ENCODE measurements at regions not wholly inside any gene's neighbourhood (a gene's known extent, or its start where the extent isn't known, plus 50 kb on each side); places are given as distances from the start of the nearest gene placed in this dataset.
A peak's percentile ranks its signal among the peaks of the same experiment; 100 is the strongest.

DNA sequence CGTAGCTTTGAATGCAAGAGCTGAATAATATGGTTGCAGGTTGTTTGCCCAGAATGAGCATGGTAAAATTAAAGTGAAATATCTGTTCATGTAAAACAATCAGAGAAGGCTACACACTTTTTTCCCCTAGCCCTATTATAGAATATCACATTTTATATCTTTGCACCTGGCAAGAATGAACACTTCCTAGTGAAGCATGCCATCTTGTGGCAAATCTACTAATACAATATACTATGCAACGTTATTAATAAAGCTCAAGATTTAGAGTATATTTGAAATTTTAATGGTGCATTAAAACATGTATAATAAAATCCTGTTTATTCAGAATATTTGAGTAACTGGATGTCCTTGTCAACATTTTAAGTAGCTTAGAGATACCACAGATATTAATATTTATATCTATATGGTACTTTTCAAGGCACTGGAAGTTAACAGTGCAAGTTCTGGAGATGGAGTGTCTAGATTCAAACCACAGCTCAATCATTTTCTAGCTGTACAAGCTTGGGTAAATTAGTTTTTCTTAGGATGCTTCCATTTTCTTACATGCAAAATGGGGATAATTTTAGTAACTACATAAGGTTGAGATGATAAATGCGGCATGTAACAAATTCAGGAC lies 643.1 kb upstream of the SEMA3D start:
- peak; percentile 34 to 46 for TF ChIP-seq RAD21 (IDR thresholded peaks at IDR 0.05)
- TF ChIP-seq, protein P1, sequence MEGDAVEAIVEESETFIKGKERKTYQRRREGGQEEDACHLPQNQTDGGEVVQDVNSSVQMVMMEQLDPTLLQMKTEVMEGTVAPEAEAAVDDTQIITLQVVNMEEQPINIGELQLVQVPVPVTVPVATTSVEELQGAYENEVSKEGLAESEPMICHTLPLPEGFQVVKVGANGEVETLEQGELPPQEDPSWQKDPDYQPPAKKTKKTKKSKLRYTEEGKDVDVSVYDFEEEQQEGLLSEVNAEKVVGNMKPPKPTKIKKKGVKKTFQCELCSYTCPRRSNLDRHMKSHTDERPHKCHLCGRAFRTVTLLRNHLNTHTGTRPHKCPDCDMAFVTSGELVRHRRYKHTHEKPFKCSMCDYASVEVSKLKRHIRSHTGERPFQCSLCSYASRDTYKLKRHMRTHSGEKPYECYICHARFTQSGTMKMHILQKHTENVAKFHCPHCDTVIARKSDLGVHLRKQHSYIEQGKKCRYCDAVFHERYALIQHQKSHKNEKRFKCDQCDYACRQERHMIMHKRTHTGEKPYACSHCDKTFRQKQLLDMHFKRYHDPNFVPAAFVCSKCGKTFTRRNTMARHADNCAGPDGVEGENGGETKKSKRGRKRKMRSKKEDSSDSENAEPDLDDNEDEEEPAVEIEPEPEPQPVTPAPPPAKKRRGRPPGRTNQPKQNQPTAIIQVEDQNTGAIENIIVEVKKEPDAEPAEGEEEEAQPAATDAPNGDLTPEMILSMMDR (IDR thresholded peaks at IDR 0.05; ENCODE audit: low read depth, low read length, missing input control), result no peak
- no peak for TF ChIP-seq EGR1 (IDR thresholded peaks at IDR 0.05; ENCODE audit: low read depth in 2 of 2)
- TF ChIP-seq, protein P2, sequence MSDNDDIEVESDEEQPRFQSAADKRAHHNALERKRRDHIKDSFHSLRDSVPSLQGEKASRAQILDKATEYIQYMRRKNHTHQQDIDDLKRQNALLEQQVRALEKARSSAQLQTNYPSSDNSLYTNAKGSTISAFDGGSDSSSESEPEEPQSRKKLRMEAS (IDR thresholded peaks at IDR 0.05), result no peak
- no peak for TF ChIP-seq SP1 (IDR thresholded peaks at IDR 0.05)
- TF ChIP-seq, protein P3, sequence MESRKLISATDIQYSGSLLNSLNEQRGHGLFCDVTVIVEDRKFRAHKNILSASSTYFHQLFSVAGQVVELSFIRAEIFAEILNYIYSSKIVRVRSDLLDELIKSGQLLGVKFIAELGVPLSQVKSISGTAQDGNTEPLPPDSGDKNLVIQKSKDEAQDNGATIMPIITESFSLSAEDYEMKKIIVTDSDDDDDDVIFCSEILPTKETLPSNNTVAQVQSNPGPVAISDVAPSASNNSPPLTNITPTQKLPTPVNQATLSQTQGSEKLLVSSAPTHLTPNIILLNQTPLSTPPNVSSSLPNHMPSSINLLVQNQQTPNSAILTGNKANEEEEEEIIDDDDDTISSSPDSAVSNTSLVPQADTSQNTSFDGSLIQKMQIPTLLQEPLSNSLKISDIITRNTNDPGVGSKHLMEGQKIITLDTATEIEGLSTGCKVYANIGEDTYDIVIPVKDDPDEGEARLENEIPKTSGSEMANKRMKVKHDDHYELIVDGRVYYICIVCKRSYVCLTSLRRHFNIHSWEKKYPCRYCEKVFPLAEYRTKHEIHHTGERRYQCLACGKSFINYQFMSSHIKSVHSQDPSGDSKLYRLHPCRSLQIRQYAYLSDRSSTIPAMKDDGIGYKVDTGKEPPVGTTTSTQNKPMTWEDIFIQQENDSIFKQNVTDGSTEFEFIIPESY (IDR thresholded peaks at IDR 0.05), result no peak
- no peak for TF ChIP-seq GABPA (IDR thresholded peaks at IDR 0.05 in 1 of 2, conservative IDR thresholded peaks at IDR 0.05 in 1 of 2)
- no peak for TF ChIP-seq NR2F2 (IDR thresholded peaks at IDR 0.05)
- no peak for TF ChIP-seq YY1 (IDR thresholded peaks at IDR 0.05)

Measured in liver (tissue), 3 donors.